ENCODE measurements at regions not wholly inside any gene's neighbourhood (a gene's known extent, or its start where the extent isn't known, plus 50 kb on each side); places are given as distances from the start of the nearest gene placed in this dataset.

DNA sequence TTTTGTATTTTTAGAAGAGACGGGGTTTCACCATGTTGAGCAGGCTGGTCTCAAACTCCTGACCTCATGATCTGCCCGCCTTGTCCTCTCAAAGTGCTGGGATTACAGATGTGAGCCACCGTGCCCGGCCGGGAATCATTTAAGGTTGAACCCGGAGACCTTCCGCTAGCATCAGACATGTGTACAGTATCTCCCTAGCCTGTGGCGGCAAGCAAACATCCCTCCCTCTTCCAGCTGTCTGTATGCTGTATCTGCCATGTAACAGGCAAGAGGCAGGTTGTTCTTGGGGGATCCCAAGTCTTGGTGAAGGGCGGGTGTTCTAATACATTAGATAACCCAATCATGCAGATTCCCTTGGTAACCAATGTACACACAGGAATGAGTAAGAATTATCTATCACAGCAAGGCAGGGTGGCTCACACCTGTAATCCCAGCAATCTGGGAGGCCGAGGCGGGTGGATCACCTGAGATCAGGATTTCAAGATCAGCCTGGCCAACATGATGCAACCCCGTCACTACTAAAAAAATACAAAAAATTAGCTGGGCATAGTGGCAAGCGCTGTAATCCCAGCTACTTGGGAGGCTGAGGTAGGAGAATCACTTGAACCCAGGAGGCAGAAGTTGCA lies 58.1 kb upstream of the RBFOX2 start:
- no peak for DNase-seq
- Histone ChIP-seq H3K4me2 (replicated peaks; ENCODE audit: extremely low read depth, low read length, poor library complexity, severe bottlenecking) (no peak overlapping the region), H3K36me3 (replicated peaks in 1 of 2; ENCODE audit: control insufficient read depth in 1 of 2, insufficient read depth in 2 of 2, low read length in 2 of 2) (no peaks in the 10 kb centered on the region), H3K27me3 (ENCODE audit: control insufficient read depth in 2 of 2, insufficient read depth in 2 of 2, low read length in 2 of 2) (no peaks in the 10 kb centered on the region), H4K20me1 (ENCODE audit: insufficient read depth, low read length) (no peaks in the 10 kb centered on the region), H3K79me2 (ENCODE audit: insufficient read depth, low read length) (no peaks in the 10 kb centered on the region), H3K4me1 (ENCODE audit: control insufficient read depth in 1 of 2, insufficient read depth in 2 of 2, low read length in 2 of 2) (no peaks in the 10 kb centered on the region), H3K27ac (ENCODE audit: low read depth in 1 of 2, low read length in 2 of 2) (no peak overlapping the region), H2AFZ (ENCODE audit: insufficient read depth, low read depth, low read length, poor library complexity, severe bottlenecking) (no peak overlapping the region), H3K9ac (ENCODE audit: insufficient read depth, low read length, poor library complexity, severe bottlenecking) (no peak overlapping the region), H3K4me3 (replicated peaks in 1 of 3; ENCODE audit: low read depth in 2 of 3, low read length in 3 of 3) (no peak overlapping the region), H3K9me3 (replicated peaks in 1 of 2; ENCODE audit: control insufficient read depth in 1 of 2, insufficient read depth in 1 of 2, low read length in 2 of 2) (no peaks in the 10 kb centered on the region)
- WGBS (ENCODE audit: insufficient coverage): 100% methylated on average over 5 of the region's 13 CpGs
- Mint-ChIP-seq H3K4me1 (no peaks in the 10 kb centered on the region), H3K27ac (no peak overlapping the region), H3K36me3 (no peaks in the 10 kb centered on the region), H3K9me3 (peaks cover 0 to 1% (median 0%) of the 10 kb centered on the region in 7 donors), H3K27me3 (ENCODE audit: low read depth in 3 of 3) (peaks cover 10 to 15% (median 13%) of the 10 kb centered on the region in 3 donors), H3K4me3 (no peak overlapping the region)
- TF ChIP-seq, protein P1, sequence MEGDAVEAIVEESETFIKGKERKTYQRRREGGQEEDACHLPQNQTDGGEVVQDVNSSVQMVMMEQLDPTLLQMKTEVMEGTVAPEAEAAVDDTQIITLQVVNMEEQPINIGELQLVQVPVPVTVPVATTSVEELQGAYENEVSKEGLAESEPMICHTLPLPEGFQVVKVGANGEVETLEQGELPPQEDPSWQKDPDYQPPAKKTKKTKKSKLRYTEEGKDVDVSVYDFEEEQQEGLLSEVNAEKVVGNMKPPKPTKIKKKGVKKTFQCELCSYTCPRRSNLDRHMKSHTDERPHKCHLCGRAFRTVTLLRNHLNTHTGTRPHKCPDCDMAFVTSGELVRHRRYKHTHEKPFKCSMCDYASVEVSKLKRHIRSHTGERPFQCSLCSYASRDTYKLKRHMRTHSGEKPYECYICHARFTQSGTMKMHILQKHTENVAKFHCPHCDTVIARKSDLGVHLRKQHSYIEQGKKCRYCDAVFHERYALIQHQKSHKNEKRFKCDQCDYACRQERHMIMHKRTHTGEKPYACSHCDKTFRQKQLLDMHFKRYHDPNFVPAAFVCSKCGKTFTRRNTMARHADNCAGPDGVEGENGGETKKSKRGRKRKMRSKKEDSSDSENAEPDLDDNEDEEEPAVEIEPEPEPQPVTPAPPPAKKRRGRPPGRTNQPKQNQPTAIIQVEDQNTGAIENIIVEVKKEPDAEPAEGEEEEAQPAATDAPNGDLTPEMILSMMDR (IDR thresholded peaks at IDR 0.05): no peak
- intact Hi-C loops (cut with micrococcal nuclease): no loop called here

DNA sequence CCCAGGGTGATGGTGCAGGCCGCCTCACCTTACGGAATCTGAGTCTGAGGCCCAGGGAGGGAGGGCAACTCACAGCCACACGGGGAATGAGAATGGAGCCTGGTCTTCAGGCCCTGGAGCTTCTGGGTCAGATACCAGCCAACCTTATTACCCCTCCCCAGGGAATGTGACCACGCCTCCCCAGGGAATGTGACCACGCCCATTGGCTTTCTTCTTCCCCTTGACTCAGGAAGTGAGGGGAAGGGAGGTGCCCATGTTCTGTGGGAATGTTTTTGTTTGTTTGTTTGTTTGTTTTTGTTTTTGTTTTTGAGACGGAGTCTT lies 57.5 kb upstream of the RBFOX2 start:
- Histone ChIP-seq H4K20me1 (ENCODE audit: insufficient read depth, low read length) (no peaks in the 10 kb centered on the region), H3K27me3 (ENCODE audit: control insufficient read depth in 2 of 2, insufficient read depth in 2 of 2, low read length in 2 of 2) (no peaks in the 10 kb centered on the region), H3K36me3 (replicated peaks in 1 of 2; ENCODE audit: control insufficient read depth in 1 of 2, insufficient read depth in 2 of 2, low read length in 2 of 2) (no peaks in the 10 kb centered on the region), H3K27ac (ENCODE audit: low read depth in 1 of 2, low read length in 2 of 2) (no peak overlapping the region), H3K4me3 (replicated peaks in 1 of 3; ENCODE audit: low read depth in 2 of 3, low read length in 3 of 3) (no peak overlapping the region), H3K79me2 (ENCODE audit: insufficient read depth, low read length) (no peaks in the 10 kb centered on the region), H3K9me3 (replicated peaks in 1 of 2; ENCODE audit: control insufficient read depth in 1 of 2, insufficient read depth in 1 of 2, low read length in 2 of 2) (no peaks in the 10 kb centered on the region), H2AFZ (ENCODE audit: insufficient read depth, low read depth, low read length, poor library complexity, severe bottlenecking) (no peak overlapping the region), H3K4me1 (ENCODE audit: control insufficient read depth in 1 of 2, insufficient read depth in 2 of 2, low read length in 2 of 2) (no peaks in the 10 kb centered on the region), H3K4me2 (replicated peaks; ENCODE audit: extremely low read depth, low read length, poor library complexity, severe bottlenecking) (no peak overlapping the region), H3K9ac (ENCODE audit: insufficient read depth, low read length, poor library complexity, severe bottlenecking) (no peak overlapping the region)
- no peak for DNase-seq
- Mint-ChIP-seq H3K36me3 (no peaks in the 10 kb centered on the region), H3K4me3 (no peak overlapping the region), H3K27me3 (ENCODE audit: low read depth in 3 of 3) (peaks cover 10 to 15% (median 14%) of the 10 kb centered on the region in 3 donors), H3K4me1 (no peaks in the 10 kb centered on the region), H3K9me3 (peaks cover 0 to 1% (median 0%) of the 10 kb centered on the region in 7 donors), H3K27ac (no peak overlapping the region)
- WGBS (ENCODE audit: insufficient coverage): no CpG with 5 or more reads among the region's 6 CpGs
- intact Hi-C loops (cut with micrococcal nuclease): no loop called here
- TF ChIP-seq, protein P1 (IDR thresholded peaks at IDR 0.05): no peak
